ENCODE measurements at regions not wholly inside any gene's neighbourhood (a gene's known extent, or its start where the extent isn't known, plus 50 kb on each side); places are given as distances from the start of the nearest gene placed in this dataset.

DNA sequence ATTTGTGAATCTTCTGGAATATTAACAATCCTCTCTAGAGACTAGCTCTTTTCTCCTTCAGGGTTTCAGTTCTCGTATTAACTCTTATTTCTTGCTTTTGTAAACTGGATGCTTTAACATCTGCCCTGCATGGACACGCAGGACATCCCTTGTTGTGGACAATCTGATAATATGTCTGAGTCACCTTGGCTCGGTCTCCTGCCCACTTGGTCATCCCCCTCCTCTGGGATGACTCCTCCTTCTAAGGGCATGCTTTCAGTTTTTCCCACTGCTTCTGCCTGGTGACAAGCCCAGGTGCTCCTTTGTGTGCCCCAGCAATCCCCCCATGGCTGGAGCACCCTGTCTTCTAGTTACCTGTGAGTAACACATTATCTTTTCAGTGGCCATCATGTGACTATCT, 460.5 kb downstream of the DSC3 start:
- Histone ChIP-seq H3K9me3 (ENCODE audit: control insufficient read depth, low read depth, low read length) (no peaks in the 10 kb centered on the region), H3K79me2 (ENCODE audit: control insufficient read depth, insufficient read depth, low read length) (no peaks in the 10 kb centered on the region), H3K9me1 (ENCODE audit: control insufficient read depth, extremely low read depth, insufficient read depth, low read length) (no peaks in the 10 kb centered on the region), H3K4me2 (ENCODE audit: control insufficient read depth, extremely low read depth, insufficient read depth, low read depth, low read length) (no peak overlapping the region), H3K4me3 (ENCODE audit: control insufficient read depth in 2 of 3, extremely low read depth in 1 of 3, insufficient read depth in 2 of 3, low read depth in 1 of 3, low read length in 3 of 3) (no peak overlapping the region), H2AFZ (ENCODE audit: control insufficient read depth, low read length) (no peak overlapping the region), H4K20me1 (ENCODE audit: control insufficient read depth, extremely low read depth, insufficient read depth, low read length) (no peaks in the 10 kb centered on the region), H3K27ac (ENCODE audit: control insufficient read depth, insufficient read depth, low read length) (no peak overlapping the region), H3K4me1 (ENCODE audit: control insufficient read depth, extremely low read depth, insufficient read depth, low read length) (no peaks in the 10 kb centered on the region), H3K36me3 (ENCODE audit: control insufficient read depth in 2 of 2, extremely low read depth in 1 of 2, insufficient read depth in 2 of 2, low read length in 2 of 2) (no peaks in the 10 kb centered on the region), H3K9ac (ENCODE audit: control insufficient read depth, extremely low read depth, insufficient read depth, low read length) (no peak overlapping the region), H3K27me3 (ENCODE audit: control insufficient read depth, extremely low read depth, insufficient read depth, low read length) (no peaks in the 10 kb centered on the region)
- TF ChIP-seq, protein P1, sequence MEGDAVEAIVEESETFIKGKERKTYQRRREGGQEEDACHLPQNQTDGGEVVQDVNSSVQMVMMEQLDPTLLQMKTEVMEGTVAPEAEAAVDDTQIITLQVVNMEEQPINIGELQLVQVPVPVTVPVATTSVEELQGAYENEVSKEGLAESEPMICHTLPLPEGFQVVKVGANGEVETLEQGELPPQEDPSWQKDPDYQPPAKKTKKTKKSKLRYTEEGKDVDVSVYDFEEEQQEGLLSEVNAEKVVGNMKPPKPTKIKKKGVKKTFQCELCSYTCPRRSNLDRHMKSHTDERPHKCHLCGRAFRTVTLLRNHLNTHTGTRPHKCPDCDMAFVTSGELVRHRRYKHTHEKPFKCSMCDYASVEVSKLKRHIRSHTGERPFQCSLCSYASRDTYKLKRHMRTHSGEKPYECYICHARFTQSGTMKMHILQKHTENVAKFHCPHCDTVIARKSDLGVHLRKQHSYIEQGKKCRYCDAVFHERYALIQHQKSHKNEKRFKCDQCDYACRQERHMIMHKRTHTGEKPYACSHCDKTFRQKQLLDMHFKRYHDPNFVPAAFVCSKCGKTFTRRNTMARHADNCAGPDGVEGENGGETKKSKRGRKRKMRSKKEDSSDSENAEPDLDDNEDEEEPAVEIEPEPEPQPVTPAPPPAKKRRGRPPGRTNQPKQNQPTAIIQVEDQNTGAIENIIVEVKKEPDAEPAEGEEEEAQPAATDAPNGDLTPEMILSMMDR (optimal IDR thresholded peaks at IDR 0.05 in 1 of 3, IDR thresholded peaks at IDR 0.05 in 1 of 3, conservative IDR thresholded peaks at IDR 0.05 in 1 of 3; ENCODE audit: extremely low read depth in 1 of 3, insufficient read depth in 2 of 3, low read length in 3 of 3): no peak
- TF ChIP-seq EZH2 (IDR thresholded peaks at IDR 0.05; ENCODE audit: low read length): no peak
- FAIRE-seq (no peak), DNase-seq (ENCODE audit: low read depth, low spot score) (no peak)
- dilution Hi-C loops (cut with MboI; ENCODE audit: extremely low pct_ligation_motif_present, low sequenced_read_pairs): no loop called here

DNA sequence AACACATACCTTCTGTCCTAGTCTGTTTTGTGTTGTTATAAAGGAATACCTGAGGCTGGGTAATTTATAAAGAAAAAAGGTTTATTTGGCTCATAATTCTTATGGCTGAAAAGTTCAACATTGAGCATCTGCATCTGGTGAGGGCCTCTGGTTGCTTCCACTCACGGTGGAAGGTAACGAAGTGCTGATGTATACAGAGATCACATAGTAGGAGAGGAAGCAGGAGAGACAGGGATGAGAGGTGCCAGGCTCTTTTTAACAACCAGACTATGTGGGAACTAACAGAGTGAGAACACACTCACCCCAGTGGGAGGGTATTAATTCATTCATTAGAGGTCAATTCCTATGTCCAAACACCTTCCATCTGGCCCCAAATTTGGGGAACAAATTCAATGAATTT, 463.8 kb downstream of the DSC3 start:
- FAIRE-seq (no peak), DNase-seq (ENCODE audit: low read depth, low spot score) (no peak)
- dilution Hi-C loops (cut with MboI; ENCODE audit: extremely low pct_ligation_motif_present, low sequenced_read_pairs): no loop called here

More for the DNA sequence above, 463.8 kb downstream of the DSC3 start:
- no peak for TF ChIP-seq EZH2 (IDR thresholded peaks at IDR 0.05; ENCODE audit: low read length)
- TF ChIP-seq, protein P1 (optimal IDR thresholded peaks at IDR 0.05 in 1 of 3, IDR thresholded peaks at IDR 0.05 in 1 of 3, conservative IDR thresholded peaks at IDR 0.05 in 1 of 3; ENCODE audit: extremely low read depth in 1 of 3, insufficient read depth in 2 of 3, low read length in 3 of 3): no peak
- no peak overlapping the region for H3K27ac ChIP-seq (ENCODE audit: control insufficient read depth, insufficient read depth, low read length)
- no peaks in the 10 kb centered on the region for H3K4me1 ChIP-seq (ENCODE audit: control insufficient read depth, extremely low read depth, insufficient read depth, low read length)
- H3K9ac ChIP-seq (ENCODE audit: control insufficient read depth, extremely low read depth, insufficient read depth, low read length): no peak overlapping the region
- no peaks in the 10 kb centered on the region for H3K36me3 ChIP-seq (ENCODE audit: control insufficient read depth in 2 of 2, extremely low read depth in 1 of 2, insufficient read depth in 2 of 2, low read length in 2 of 2)
- no peak overlapping the region for H3K4me3 ChIP-seq (ENCODE audit: control insufficient read depth in 2 of 3, extremely low read depth in 1 of 3, insufficient read depth in 2 of 3, low read depth in 1 of 3, low read length in 3 of 3)
- H3K9me1 ChIP-seq (ENCODE audit: control insufficient read depth, extremely low read depth, insufficient read depth, low read length): no peaks in the 10 kb centered on the region
- H3K27me3 ChIP-seq (ENCODE audit: control insufficient read depth, extremely low read depth, insufficient read depth, low read length): no peaks in the 10 kb centered on the region
- H2AFZ ChIP-seq (ENCODE audit: control insufficient read depth, low read length): no peak overlapping the region
- no peaks in the 10 kb centered on the region for H3K9me3 ChIP-seq (ENCODE audit: control insufficient read depth, low read depth, low read length)
- H3K79me2 ChIP-seq (ENCODE audit: control insufficient read depth, insufficient read depth, low read length): no peaks in the 10 kb centered on the region
- no peaks in the 10 kb centered on the region for H4K20me1 ChIP-seq (ENCODE audit: control insufficient read depth, extremely low read depth, insufficient read depth, low read length)
- no peak overlapping the region for H3K4me2 ChIP-seq (ENCODE audit: control insufficient read depth, extremely low read depth, insufficient read depth, low read depth, low read length)

All from keratinocyte (primary cell).